GM18868 (cell line): ENCODE measurements at regions not wholly inside any gene's neighbourhood (a gene's known extent, or its start where the extent isn't known, plus 50 kb on each side); places are given as distances from the start of the nearest gene placed in this dataset.

Experiments used
- ATAC-seq: cut with Tn5 transposase; IDR thresholded peaks from one replicate; pipeline ENCODE4 v1.9.1; 2021; ENCODE audit warnings: mild to moderate bottlenecking, moderate library complexity; ENCODE audit not compliant: unreplicated experiment

DNA sequence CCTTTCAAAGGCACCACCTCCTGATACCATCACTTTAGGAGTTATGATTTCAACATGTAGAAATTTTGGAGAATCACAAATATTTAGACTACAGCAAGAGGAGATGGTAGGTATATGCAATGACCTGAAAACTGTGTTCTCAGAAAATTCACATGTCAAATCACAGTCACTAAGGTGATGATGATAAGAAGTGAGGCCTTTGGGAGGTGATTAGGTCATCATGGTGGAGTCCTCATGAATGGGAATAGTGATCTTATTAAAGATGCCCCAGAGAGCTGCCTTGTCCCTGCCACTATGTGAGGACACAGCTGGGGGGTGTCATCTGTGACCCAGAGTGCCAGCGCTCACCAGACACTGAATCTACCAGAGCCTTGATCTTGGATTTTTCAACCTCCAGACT is 513.5 kb upstream of the TUSC1 start:
- no peak for ATAC-seq

DNA sequence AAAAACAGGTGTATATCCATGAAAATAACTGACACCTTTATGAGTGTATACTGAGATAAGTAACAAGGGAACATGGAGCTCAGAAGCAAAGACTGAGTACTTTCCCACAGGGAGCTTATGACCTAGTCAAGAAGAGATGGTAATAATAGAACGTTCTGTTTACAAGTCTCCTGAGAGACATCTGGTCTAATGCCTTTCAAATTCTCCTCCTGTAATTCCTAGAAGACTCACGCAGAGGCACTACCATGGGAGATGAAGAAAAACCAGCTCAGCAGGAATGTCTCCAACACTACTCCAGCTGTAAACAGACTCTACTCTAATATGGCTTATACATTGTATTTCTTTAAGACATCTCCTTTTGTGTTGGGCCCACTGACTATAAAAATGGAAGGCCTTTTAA is 503.6 kb upstream of the TUSC1 start:
- ATAC-seq: no peak

DNA sequence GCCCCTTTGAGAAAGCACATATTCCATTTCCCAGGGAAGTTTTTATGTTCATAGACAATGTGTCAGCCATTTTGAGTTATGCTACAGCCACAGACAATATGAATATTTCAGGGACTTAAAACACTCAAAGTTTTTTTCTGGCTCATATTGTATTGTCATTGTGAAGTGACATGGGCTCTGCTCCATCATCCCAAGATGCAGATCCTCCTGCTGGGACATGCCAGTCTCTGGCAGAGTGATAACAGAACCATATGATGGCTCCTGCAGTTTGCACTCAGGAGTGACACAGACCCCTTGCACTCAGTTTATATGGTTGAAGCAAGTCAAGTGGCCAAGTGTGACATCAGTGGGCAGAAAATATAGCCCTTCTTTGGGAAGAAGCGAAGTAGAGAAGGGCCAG is 498.4 kb upstream of the TUSC1 start:
- ATAC-seq: no peak

DNA sequence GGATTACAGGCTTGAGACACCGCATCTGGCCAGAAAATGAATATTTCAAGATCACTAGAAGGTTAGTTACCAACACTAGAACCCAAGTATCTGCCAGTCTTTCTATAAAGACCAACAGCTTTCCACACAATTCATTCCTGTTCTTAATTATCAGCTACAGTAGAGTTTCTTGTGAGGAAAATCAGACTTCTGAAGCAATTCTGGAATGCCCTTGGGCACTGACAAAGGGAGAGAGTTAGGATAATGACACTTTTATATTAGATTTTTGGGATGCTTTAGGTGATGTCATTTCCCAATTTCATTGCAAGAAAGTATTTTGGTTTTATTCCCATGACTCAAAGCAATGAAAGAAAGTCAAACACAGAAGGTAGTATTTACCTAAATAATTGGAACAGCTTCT is 497.0 kb upstream of the TUSC1 start:
- no peak for ATAC-seq

DNA sequence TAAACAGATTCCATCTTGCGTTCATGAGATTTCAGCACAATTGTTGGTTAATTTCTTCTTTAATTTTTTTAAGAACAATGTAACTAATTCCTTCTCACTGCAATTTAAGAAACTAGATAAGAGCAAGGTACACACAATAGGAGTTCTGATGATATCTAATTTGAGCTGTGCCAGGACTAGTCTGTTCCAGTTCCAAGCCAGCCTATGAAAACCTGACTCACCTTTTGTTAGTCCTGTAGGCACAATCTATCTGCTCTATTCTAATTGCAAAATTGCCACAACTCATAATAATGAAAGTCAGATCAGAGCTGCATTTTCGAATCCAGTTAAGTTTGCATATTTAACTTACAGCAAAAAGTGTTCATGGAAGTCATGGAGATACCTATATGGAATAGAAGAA is 494.1 kb upstream of the TUSC1 start:
- no peak for ATAC-seq

DNA sequence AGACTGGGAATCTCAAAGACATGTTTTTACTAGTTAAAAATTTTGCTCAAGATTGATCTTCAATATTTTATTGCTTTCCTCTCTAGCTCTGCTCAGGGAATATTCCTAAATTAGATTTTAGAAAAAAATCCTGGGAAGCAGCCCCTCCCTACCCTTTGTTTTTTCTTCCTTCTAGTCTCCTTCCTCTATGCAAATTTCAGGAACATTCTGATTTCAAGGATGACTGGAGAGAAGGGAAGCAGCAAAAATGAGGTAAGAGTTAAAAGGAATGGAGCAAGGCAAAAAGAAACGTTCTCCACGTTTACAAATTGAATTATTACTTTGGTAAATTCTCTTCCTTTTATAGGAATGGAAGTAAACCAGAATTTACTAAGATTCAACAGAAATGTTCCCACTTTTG is 493.4 kb upstream of the TUSC1 start:
- ATAC-seq: no peak

DNA sequence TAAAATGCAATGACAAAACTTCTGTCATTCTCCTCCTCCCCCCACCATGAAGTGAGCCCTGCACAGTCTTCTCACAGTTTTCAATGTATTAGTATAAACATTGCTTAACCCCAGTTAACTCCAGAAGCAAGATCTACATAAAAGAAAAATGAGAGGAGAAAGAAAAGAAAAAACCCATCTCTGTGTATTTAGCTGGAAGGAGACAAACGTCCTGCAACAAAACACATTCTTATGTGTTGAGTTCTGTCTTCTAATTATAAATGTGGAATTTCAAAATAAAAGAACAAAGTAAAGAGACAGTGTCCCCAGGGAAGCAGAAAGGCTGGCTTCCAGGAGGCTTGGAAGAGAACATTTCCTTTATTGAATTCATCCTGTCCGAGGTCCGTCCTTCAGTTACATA is 491.9 kb upstream of the TUSC1 start:
- no peak for ATAC-seq

DNA sequence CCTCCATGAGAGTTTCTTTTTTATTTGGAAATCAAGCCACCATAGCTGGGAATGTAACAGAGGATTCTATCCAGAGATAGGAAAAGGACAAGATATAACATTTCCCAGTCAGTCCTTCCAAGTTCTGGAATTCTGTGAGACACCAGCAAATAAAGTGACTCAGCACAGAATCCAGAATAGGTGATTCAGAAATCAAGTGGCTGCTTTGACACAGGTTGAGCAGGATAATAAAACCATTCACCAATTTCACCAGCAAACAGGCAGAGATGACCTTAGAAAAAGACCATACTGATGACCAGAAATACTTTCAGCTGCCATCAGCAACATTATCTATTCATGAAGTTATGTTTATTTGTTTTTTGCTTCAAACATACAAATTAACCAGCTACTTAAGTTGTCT is 491.5 kb upstream of the TUSC1 start:
- ATAC-seq: no peak

DNA sequence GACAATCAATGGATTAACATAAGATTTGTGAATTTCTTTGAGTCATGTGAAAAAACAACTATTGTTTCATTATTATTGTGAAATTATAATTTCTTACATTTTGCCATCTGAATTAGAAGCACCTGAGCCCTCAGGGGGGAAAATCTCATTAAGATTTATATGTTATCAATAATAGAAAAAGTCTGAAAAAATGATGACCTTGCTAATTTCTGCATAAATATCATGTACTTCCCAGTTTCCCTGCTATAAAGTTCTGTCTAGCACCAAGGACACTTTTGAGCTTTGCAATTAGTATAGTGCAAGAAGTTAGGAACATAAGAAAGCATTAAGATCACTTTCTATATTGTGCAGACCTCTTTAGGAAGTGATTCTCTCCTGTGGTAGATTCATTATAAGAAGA is 488.3 kb upstream of the TUSC1 start:
- ATAC-seq: no peak

DNA sequence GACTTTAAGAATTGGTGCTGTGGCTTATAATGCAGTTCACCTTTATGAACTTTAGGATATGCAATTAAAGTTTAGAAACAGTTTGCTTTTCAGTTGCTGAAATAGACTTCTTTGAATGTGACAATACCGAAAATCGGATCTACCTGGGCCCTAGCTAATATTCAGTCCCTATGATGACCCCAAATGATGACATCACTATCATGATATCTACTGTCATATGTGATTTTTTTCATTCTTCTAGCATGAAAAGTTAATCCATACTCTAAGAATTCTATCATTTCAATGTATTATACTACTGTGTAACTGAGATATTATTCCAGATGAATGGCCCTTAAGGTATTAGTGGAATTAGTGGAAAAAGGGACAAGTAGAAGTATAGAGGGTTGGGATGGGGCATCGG is 487.2 kb upstream of the TUSC1 start:
- ATAC-seq: no peak

DNA sequence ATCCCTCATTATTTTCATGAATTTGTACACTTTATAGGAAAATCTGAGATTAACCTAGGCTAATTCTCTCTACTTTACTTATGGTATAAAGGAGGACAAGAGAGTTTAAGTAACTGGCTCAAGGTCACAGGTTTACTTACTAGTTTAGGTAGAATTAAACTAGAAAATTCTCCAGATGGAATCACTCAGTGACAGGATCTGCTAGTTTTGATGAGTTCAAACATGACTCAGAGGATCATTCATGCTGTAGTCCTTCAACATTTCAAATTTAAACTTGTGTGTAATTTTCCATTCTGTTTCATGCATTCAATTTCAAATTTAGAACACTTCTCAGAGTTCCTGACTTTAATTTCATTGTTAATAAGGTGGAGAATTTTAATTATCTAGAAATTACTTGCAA is 485.7 kb upstream of the TUSC1 start:
- no peak for ATAC-seq

DNA sequence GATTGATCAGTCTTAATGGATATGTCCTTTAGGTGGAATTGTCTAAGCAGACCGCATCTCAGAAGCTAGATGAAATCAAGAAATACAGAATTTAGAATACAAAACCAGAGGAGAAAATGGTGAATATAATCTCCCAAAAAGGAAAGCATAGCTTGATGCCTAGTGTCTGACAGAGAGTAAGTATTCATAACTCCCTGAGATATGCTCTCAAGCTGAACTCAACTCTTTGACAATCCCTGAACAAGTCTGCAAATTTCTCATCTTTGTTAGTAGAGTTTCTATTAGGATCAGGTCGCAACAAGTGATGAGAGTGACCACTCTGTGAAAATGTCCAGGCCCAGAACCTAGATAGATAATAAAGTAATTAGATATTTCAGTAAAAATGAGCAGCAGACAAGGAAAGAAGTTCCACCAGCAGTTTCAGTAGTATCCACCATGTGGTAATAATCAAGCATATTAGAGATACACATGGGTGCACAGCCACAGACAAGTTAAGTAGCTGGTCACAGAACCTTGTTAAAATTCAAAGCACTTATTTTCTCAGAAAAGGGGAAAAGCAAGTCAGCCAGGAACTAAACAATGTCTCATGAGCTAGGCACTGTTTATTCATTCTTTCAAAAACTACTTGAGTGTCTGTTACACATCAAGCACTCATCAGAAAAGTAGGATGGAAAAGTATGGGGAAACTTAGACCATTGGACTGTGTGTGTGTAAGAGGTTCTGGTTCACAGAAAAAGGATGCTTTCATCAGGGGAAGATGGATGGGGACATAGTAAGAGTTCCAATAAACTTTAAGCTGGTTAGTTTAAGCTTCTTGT is 481.5 kb upstream of the TUSC1 start:
- no peak for ATAC-seq

DNA sequence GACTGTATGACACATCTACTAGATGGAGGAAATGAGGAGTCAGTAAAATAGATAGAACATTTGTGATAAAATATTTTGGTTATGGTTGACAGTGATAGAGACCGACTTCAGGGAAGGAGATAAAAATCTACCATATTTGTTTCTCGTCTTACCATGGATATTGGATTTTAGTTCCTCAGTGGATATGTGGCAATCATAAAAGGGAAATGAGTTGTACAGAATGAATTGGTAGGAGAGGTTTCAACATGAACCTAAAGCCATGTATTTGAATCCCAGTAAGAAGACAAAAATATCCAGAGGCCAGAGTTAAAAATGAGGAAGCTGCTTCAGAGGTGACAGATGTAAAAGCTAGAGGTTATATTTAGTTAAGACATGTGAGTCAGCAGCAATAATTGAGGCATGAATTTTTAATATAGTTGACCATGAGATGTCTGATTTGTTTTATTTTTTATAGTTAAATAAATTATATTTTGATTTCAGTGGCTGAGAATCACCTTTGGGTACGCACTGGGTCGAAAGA is 480.4 kb upstream of the TUSC1 start:
- ATAC-seq: no peak

DNA sequence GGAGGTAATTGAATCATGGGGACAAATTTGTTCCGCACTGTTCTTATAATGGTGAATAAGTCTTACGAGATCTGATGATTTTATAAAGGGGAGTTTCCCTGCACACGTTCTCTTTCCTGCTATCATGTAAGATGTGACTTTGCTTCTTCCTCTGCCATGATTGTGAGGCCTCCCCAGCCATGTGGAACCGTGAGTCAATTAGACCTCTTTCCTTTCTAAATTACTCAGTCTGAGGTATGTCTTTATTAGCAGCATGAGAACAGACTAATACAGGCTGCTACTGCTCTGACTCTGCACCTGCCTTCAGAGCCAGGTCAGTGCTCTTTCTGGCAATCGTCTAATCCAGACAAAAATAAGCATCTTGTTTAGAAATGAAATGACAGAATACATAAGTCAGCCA is 479.2 kb upstream of the TUSC1 start:
- peak; percentile 93 for ATAC-seq

DNA sequence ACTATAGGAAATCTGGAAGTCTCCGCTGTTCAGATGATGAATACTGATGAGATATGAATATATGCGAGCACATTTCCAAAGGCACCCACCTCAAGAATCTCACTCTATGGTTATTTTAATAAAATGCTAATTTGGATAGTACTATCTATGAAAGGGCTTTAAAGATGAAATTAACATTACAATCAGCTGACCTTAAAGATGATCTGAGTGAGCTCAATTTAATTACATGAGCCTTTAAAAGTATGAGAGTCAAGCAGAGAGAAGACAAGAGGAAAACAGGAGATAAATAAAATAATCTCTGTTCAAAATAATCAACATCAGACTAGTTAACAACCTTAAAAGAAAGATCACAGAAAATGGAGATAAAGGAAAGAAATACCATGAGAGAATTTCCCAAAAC is 474.1 kb upstream of the TUSC1 start:
- ATAC-seq: no peak

DNA sequence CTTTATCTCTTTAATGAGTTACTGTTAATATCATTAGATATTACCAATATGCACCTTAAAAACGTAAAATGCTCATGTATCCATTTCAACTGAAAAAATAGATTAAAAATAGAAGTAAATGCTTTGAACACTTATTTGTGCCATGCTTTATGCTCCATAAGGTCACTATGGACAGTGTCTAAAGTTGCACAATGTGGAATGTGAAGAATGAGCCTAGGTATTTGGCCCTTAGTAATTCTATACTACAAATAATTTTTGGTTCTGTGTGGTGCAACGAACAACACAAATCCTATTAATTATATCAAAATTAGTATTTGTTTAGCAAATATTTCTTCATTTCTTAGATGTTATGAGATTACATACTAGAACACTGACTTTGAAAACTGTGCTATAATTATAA is 469.9 kb upstream of the TUSC1 start:
- ATAC-seq: no peak

DNA sequence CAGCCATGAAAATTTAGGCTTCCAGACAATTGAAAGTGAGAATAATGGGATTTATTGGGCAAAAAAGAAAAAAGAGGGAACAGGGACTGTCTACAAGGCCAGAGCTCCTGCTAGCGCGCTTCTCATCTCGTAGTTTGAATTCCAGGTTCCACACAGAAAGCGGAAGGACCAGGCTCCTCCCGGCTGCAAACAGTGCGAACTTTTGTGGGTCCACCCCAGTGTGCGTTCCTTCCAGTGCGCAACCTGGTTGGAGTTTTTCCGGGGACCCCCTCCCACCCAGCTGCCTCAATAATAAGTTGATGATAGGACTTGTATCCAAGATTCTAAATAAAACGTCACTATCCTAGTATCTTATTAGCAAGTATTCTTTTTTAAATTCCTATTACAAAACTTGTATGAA is 467.7 kb upstream of the TUSC1 start:
- ATAC-seq: no peak

DNA sequence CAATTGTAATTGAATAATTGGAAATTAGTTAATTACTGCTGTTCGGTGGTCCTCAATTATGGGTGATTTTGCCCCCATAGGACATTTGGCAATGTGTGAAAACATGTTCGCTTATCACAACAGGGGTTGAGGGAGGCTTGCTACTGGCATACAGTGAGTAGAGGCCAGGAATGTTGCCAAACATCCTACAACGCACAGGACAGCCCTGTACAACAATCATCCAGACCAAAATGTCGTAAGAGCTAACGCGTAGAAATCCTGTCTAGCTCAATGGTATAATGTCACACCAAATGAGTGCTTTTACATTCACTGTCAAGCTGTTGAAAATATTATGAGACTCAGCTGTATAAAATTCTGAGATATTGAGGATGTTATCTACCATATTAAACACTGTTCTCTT is 464.4 kb upstream of the TUSC1 start:
- ATAC-seq: no peak

DNA sequence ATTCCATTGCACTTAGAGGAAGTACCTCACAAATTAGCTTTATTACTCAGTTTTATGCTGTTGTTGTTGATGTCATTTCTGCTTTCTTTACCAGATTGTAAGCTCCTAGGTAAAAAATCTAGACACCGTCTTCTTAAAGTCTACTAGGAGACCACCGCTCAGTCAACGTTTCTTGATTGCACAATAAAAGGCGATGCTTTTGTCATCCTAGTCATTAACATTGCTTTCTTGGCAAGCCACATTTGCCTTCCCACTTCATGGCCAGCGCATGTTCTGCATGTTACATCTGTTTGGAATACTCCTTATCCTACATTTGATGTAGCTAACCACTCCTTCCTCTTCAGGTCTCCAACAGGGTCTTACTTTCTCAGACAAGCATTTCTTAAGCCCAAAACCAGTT is 464.0 kb upstream of the TUSC1 start:
- ATAC-seq: no peak

DNA sequence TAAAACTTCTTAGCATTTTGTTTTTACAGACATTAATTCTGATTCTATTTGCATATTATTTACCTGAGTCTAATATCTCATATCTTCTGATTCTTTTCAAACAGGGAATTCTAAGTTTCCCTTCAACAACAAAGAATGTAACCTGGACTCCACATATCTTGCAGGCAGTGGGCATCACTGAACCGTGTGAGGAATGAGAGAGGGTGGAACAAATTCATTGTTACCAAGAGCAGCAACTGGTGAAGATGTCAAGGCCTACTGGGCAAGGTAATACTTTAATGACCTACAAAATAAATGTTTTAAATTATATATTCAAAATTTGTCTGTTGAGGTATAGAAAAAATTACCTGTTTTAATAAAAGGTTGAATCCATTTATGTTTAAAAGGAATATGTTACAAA is 455.3 kb upstream of the TUSC1 start:
- no peak for ATAC-seq

DNA sequence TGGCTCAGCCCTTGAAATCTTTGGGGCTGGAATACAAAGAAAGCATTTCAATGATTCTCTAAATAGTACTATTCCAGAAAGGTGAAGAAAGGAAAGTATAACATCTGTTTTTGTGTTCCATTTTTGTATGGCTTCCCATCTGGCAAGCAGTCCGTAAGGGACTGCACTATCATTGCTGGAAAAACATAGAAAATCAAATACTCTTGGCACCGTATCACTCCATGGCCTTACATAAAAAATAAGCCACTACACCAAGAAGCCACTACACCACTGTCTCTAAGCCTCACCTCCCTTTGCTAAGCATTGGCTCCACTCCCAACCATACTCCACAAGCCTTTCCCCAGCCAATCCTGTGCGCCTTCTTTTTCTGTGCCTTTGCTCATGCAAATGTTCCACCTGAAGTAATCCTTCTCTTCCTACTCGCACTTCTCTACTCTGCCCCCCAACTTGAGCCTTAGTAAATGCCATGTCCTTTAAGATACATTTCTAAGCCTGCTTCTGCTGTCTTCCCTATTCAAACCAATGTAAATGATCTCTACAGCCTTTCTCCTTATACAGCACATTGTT is 454.6 kb upstream of the TUSC1 start:
- no peak for ATAC-seq

DNA sequence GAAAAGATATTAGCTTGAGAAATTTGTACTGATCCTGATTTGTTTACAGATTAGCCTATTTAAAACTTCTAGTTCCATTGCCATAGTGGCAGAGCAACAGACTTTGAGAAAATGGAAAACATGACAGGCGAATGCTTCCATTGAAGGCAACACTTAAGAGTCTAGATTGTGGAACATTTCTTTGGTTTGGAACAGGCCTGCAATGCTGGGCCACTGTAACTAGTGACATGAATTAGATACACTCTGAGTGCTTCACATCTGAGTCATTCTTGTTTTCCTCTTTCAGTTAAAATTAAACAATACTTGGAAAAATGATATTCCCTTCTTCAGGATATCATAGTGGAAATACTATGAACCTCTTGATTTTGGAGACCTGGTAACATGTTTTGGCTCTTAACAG is 453.6 kb upstream of the TUSC1 start:
- ATAC-seq: no peak

DNA sequence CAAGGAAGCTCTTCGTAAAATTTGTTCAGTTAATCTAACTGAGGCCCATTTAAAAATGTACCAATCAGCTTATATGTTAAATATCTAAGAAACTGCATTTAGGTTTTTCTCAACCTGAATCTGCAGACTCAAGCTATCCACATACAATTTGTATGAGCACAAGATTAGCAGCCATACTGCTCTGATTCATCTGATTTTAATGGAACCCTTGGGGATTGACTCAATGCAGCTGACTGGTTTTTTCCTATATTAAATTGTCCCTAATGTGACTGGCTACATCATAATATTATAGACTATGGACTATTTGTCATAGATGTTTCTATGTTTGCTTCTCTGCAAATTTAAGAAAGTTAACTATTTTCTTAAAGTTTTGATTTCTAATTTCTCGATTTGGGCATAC is 451.0 kb upstream of the TUSC1 start:
- no peak for ATAC-seq
